NCI-H2107 treated with DMSO at 0.1 percent for 48 hours (cell line): ENCODE measurements at regions not wholly inside any gene's neighbourhood (a gene's known extent, or its start where the extent isn't known, plus 50 kb on each side); places are given as distances from the start of the nearest gene placed in this dataset.
"Not testable (repeated sequence)": the region's sequence is repeated elsewhere in the genome, so short reads cannot be mapped to it uniquely, and the experiment has no call there.

Experiments used
- DNase-seq: peaks from one replicate; lab custom pipeline; 2025; ENCODE audit not compliant: unreplicated experiment; lab: John Stamatoyannopoulos, UW

DNA sequence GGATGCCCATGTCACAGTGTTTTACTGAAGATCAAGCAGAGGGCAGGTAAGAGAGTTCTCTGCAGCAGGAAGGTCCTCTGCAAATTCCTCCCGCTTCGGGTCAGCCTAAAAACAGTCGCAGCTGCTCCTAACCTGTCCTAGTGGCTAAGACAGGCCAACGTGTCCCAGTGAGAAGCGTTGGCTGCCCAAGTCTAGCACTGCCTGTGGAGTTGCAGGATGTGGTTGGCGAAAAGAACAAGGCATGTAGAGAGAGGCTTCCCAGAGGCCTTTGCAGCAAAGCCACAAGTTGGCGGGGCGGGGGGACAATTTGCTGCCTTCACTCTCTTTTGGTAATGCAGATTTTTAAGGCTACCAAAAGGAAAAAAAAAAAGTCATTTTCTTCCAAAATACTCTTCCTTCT lies 340.1 kb downstream of the BCL11B start:
- no peak for DNase-seq

DNA sequence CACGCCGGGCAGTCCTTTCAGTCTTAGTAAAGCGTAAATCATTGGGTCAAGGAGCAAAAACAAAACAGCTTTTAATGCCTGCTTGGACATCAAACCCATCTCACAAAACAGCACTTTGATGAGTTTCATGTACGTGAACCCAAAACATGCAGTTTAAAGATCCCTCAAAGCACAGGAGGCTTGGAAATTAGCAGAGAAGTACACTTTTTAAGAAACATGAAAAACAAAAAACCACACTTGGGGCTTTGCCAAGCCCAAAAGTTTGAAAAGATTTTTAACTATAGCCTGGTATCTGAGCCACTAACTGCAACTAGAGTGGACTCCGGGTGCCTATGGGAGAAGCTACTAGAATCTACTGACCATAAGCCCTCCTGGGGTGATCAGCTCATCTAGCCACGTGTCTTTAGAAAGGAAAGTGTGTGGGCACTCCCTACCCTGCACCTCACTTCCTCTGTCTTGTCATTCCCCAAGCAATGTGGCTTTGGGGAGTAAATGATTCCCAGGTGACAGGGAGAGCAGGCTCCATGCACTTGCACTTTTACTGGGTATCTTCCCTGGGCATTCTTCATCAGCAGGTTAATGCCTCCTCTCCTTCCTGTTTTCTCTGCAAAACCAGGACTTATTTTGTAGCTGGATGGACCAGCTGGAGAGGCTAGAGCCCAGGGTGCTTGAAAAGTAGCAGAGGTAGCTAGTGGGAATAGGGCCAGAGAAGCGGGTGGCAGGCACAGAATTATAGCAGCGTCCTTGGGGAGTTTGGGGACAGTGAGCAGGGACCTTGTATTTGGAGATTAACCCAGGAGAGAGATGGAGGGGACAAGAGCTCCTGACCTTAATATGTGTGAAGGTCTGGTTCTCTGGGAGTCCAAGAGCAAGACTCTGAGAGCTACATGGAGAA lies 339.3 kb downstream of the BCL11B start:
- no peak for DNase-seq

DNA sequence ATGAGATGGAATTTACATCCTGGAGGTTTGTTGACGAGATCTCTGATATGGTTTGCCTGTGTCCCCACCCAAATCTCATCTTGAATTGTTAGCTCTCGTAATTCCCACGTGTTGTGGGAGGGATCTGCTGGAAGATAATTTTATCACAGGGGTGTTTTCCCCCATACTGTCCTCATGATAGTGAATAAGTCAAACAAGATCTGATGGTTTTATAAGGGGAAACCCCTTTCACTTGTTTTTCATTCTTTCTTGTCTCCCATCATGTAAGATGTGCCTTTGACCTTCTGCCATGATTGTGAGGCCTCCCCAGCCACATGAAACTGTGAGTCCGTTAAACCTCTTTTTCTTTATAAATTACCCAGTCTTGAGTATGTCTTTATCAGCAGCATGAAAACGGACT lies 337.4 kb downstream of the BCL11B start:
- DNase-seq: not testable (repeated sequence)

DNA sequence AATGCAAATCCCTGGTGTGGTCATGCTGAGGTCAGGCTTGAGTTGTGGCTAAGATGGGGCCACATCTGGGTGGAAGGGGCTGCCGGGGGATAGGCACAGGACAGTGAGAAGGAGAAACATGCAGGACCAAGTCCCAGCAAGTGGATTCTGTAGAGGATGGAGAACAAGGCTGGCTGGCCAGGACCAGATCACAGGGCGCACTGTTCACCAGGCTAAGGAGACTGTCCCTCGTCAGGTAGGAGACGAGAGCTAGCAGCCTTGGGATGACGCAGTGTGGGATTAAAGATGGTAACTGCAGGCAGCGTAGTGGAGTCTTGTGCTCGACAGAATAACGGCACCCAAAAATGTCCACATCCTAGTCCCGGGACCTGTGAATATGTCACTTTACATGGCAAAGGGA lies 336.1 kb downstream of the BCL11B start:
- no peak for DNase-seq

DNA sequence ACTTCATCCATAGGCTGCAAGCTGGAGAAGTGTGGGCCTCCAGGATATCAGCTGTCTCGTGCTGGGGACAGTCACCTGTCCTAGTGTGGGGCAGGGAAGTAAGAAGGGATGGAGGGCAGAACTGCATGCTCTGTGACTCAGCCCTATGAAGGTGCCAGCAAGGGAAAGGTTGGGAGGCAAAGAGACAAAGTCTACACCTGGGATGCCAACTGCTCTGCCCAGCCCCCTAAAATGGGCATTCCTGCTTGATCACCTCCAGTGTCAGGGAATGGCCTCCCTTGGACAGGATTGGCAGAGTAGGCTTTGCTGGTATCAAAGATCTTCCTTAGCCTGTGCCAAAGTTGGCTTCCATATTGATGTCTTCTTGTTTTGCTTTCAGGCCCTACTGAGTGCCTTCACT lies 335.0 kb downstream of the BCL11B start:
- no peak for DNase-seq

DNA sequence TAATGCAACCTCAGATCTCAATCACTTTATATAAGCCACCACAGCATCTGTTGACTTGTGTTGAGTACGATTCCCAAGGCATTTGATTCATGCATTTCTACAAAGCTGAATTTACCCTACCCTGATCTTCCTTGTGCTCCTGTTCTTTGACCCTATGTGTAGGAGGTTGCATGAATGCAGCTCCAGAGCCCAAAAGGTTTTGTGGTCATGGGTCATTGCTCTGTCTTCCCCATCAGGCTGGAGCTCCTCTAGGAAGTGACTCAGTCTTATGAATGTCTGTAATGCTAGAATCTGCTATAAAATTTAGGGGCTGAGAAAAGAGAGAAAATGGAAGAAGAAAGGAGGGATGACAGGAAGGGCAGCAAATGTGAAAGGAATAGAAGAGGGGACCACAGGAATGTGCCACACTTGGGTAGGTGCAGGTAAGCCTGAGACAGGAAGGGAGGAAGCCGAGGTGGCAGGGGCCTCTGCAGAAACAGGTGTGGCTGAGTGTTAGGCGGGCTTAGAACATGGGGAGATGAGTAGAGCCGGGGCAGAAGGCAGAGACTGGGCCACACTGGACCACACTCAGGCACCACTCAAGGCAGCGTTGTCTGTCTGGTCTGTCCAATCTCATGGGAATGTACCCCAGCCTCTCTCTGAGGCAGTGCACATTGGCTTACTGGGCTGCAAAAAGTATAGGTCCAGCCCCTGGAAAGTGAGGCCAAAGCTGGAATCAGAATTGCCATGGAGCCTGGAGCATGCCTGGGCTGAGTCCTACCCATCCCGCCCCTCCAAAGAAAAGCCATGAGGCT lies 334.1 kb downstream of the BCL11B start:
- no peak for DNase-seq

DNA sequence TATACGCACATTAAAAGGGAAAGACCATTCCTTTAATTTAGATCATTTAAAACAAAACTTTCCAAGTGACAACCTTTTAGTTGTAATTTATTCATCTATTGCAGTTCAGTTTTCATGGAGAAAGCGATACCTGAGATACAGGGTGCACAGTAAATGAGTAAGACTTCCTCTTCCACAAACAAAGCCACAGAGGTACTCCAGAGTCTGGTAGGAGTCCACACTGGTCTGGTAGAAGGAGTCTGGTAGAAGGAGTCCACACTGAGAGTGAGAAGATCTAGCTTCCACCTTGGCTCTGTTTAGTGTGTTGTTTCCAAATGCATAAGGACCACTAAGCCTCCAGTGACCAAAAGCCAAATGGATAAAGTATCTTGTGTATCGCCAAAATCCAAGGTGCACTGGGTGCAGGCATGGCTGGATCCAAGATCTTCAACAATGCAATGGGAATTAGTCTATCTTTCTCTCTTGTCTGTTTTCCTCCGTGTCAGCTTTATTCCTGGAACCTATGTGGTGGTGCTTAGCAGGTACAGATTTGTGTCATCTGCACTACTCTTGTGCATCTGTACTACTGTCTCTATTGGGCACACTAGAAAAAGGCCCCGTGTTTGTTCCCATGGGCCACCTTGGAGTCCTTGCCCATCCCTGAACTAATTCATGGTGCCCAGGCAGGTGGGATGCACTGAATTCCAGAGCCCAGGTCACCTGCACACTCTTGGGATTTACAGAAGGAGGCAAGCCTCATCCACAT lies 331.1 kb downstream of the BCL11B start:
- no peak for DNase-seq

DNA sequence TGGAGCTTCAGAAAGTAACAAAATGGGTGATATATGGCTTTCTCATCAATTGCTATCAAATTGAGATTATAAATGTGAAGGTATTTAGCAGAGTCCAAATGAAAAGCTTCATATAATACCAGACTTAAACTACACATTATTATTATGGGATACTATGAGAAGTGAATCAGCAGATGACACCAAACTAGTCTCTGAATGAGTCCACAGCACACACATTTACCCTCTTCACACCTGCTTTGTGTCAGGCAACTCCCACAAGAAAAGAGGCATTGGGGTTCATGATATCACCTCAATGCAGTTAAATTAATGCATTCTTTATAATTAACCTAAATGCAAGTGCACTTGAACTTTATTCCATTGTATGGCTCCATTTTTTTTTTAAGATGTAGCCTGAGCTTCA lies 330.5 kb downstream of the BCL11B start:
- no peak for DNase-seq

DNA sequence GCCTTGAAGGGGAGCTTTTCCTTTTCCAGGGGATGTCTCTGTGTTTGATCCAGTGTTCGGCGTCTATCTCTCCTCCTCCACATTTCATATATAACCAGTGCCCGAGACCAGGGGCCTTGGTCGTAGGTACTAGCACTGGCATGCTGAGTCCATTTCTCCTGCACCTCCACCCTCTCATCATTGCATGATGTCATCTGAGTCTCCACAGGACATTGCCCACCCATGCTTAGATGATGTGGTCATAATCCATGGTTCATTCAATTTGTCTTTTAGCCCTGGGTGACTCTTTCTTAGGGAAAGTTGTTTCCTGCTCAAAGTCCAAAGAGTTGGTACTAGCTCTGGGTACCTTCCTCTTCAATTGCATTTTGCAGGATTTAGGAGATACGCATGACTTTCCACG lies 328.1 kb downstream of the BCL11B start:
- DNase-seq: no peak

DNA sequence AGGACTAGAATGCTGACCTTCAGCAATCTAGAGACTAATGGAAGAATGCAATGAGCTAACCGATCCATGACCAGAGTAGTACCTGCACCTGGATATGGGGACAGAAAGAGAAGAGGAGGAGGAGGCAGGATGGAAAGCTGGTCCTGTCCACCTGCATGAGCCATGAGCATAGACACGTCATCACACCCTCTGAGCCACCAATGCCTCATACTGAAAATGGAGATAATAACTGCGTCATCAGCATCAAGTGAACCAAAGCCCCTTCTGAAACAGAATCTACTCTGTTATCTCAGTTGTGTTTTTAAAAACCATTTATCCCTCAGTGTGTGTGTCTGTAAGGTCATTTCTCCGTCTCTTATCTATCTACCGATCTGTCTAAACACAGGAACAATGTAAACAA lies 327.0 kb downstream of the BCL11B start:
- DNase-seq: no peak

DNA sequence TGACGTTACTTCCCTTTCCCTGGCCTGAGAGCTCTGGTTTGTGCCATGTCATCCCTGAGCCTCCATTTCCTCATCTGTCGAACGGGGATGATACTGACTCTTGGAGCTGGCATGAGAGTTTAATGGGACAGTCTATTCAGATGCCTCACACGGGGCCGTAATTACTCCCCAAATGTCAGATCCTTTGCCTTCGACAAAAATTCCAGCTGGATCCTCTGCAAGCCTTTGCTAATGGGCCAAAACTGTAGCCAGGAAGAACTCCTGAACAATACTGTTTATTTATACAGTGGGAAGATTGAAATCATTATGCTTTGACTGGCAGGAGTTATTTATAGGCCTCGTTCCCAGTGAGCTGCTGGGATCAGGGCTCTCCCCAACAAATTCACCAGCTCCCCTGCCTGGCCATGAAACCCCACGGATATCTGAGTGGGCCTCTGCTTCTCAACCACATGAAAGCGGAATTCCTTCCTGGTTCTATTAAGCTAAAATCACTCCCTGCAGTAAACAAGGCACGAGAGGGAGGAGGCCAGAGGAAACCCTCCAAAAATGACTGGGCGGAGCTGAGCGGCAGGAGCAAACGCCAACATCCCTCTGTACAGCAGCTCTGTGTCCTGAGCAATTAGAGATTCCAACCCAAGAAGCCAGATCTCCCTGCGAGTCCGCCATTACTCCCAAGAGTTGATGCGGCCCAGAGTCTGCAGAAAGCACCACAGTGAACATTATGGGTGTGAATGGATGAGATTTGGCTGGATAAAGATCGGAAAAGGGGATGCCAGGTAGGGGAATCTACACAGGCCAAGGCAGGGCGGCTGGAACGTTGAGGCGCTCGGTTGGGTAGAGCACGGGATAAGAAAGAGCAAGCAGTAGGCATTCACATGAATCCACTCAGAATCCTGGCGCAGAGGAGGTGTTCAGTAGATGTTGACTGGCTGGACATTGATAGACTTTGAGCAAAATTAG lies 326.1 kb downstream of the BCL11B start:
- DNase-seq: no peak

DNA sequence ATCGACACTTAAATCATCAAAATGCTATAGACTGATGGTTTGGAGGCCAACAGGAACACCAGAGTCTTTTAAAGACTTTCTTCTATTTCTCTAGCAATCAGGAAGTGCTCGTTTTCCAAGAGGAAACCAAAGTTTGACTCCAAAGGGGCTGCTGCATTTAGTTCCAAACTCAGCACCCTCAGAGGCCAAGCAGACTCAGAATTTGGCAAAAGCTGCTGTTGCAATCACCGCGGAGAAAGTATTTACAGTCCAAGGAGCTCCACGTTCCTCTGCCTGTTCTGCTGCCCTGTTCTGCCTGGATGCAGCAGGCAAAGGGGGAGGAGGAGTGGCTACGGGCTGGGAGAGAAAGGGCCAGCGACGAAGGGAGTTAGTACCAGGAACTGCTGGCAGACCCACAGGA lies 325.1 kb downstream of the BCL11B start:
- no peak for DNase-seq

DNA sequence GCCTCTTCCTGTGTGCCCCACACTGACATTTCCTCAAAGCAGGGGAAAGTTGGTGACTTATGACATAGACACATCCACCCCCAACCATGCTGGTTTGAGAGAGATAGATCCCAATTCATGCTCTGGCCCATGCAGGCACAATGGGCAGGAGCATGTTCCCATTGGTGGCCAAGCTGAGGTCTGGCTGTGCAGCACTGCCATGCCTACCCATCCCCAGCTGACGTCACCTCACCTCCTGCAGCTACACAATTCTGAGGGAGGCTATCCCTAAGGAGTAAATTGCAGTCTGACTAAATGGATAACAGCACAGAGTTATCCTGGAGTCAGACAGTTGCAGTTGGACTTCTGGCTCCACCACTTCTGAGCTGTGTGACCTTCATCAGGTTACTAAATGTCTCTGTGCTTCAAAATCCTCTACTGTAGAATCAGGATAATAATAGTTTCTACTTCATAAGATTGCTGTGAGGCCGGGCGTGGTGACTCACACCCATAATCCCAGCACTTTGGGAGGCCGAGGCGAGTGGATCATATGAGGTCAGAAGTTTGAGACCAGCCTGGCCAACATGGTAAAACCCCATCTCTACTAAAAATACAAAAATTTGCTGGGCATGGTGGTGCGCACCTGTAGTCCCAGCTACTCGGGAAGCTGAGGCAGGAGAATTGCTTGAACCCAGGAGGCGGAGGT lies 323.9 kb downstream of the BCL11B start:
- no peak for DNase-seq

DNA sequence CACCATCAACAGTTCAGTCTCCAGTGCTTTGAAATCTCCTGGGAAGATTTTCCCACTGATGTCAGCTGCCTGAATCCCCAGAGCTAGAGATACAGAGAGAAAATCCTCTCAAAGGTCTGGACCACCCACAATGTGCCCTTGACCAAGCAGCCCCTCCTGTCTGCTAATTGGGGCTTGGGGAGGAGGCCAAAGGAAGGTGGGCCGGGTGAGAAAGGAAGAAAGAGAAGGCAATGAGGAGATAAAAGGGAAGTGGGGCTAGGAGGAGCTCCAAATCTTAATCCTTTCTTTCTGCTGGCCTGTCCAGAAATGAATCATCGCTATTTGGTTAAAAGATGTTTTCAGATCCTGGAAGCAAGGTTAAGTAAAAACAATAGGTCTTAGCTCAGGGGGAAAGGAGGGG lies 322.9 kb downstream of the BCL11B start:
- no peak for DNase-seq

DNA sequence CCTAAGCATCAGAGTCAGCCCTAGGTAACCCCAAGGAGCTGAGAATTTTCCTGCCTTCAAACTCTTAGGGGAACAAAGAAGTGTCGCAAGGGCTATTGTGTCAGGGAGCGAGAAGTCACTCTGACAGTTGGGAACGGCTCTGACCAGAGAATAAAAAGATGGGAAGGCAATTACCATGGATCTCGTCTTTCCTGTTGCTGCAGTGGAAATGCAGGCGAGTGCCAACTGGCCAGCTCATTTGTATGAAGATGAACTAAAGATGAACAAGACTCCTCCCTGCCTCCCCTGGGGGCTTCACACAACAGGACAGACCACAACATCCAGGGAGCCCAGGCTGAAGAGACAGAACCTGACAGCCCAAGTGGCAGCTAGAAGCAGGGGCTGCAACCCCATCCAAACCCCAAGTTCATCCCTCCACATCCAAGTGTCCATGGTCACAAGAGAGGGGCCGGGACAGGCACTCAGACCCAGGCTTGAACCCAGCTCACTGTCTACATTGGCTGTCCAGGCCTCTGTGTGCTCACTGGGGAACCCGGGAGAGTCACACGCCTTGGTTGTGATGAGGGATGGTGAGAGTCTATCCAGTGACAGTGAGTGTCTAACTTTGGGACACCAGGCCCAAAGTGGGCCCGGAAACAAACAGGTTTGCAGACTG lies 322.4 kb downstream of the BCL11B start:
- DNase-seq: no peak

DNA sequence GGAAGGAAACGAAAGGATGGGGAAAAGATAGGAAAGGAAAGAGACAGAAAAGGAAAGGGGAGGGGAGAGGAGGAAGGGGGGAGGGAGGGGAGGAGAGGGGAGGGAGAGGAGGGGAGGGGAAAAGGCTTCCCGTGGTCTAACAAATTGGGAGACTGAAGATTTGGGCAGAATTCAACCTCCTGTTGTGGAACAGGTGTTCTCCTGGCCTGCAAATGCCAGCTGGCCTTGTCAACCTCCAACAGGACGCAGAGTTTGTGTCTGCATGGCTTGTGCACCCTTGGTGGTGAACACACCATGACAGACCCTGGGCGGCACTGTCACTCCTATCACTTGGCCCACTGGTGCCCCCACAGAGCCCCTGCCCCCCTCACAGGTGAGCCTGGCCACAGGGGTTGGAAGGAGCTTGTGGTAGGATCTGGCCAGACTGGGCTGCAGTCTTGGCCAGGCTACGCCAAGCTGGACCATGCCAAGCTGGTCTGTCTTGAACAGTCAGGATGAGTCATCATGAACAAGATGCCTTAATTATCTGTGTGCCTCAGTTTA lies 321.6 kb downstream of the BCL11B start:
- no peak for DNase-seq

DNA sequence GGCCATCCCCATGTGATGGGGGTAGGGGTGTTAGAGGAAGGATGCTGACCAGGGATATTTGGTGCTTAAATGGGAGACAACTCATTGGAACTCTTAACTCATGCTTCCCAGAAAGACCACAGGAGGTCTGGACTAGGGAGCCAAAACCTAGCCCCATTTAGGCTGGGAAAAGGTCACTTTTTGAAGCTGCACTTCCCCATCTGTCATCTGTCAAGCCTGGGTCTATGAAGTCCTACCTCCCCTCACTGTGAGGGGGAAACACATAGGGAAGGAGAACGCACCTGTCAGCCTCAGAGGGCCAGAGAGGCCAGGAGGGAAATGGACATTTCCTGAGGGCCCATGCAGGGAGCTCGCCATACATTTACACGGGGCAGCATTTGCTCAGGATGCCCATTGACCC lies 321.0 kb downstream of the BCL11B start:
- DNase-seq: no peak

DNA sequence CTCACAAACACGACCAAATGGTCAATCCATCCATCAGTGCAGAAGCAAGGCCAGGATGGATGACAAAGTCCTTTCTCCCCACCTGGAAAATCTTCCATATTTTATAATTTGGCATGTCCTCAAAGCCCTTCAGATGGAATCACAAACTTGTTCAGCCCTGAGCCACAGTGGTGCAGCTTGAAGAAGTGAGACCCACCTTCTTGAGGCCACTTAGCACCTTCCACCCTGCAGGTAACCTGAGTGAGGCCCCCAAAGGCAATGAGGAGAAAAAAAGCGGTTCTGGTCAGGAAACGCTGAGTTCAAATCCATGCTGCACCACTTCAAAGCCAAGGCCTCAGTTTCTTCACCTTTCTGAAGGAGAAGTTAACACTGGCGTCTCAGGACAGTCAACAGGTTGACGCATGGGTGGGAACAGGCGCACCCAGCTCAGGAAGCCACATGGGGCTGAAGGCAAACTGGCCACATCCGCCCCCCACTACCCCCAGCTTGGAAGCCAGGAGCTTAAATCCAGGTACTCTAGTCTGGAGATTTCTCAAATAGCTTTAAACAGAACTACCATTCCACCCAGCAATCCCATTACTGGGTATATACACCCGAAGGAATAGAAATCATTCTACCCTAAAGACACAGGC lies 320.4 kb downstream of the BCL11B start:
- no peak for DNase-seq
